Upper lobe of left lung (tissue), 6 donors: ENCODE measurements at regions not wholly inside any gene's neighbourhood (a gene's known extent, or its start where the extent isn't known, plus 50 kb on each side); places are given as distances from the start of the nearest gene placed in this dataset.

Experiments used
- ATAC-seq, 2 donors: fragments of 200-7000 bp; cut with Tn5 transposase; one replicate each; pipeline ENCODE4 v1.9.1; 2022; ENCODE audit warnings: mild to moderate bottlenecking in 2 of 2, moderate library complexity in 2 of 2; ENCODE audit not compliant: low FRiP score in 2 of 2
- DNase-seq, 2 donors: peaks; one replicate each; pipeline ENCODE4 v3.0.0-alpha.2; 2019 to 2020
- H3K27ac ChIP-seq, 4 donors: fragments of 200-600 bp; sonication (generic); one replicate each; pipeline ENCODE4 v1.5.1; 2016 to 2019
- H3K27me3 ChIP-seq, 4 donors: fragments of 200-600 bp; sonication (generic); one replicate each; pipeline ENCODE4 v1.5.1; 2017 to 2019
- H3K36me3 ChIP-seq, 4 donors: fragments of 200-600 bp; sonication (generic); one replicate each; pipeline ENCODE4 v1.5.1; 2016 to 2019
- H3K4me1 ChIP-seq, 4 donors: fragments of 200-600 bp; sonication (generic); one replicate each; pipeline ENCODE4 v1.5.1; 2018 to 2019
- H3K4me3 ChIP-seq, 4 donors: fragments of 200-600 bp; sonication (generic); one replicate each; pipeline ENCODE4 v1.5.1; 2017 to 2019; ENCODE audit warnings: mild to moderate bottlenecking in 2 of 4, moderate library complexity in 1 of 4
- H3K9me3 ChIP-seq, 4 donors: fragments of 200-600 bp; sonication (generic); one replicate each; pipeline ENCODE4 v1.5.1; 2018 to 2019
- EP300 ChIP-seq, 4 donors: sonication (generic); formaldehyde crosslinking; IDR thresholded peaks; one replicate each; pipeline ENCODE4 v1.5.1; 2017; ENCODE audit warnings: antibody characterized with exemption in 4 of 4, control low read depth in 2 of 4
- POLR2A ChIP-seq, 4 donors: fragments of 450-650 bp; IDR thresholded peaks; one replicate each; pipeline ENCODE4 v1.5.1; 2016 to 2017; ENCODE audit warnings: antibody characterized with exemption in 4 of 4, mild to moderate bottlenecking in 2 of 4
- POLR2AphosphoS5 ChIP-seq, 2 donors: sonication (generic); formaldehyde crosslinking; IDR thresholded peaks; one replicate each; pipeline ENCODE4 v1.5.1; 2017; ENCODE audit warnings: antibody characterized with exemption in 2 of 2
- WGBS, 2 donors: methylation state at CpG; one replicate each; pipeline ENCODE4 v1.1.5; 2017 to 2018; 5-methylcytosine and 5-hydroxymethylcytosine counted together
- TF ChIP-seq, protein P1 (sequence below), 6 experiments: fragments of 450-650 bp in 4 of 6; fragments of 200-600 bp in 2 of 6; sonication (generic) in 2 of 6; IDR thresholded peaks; one replicate each; pipeline ENCODE4 v1.5.1; 2016 to 2019; ENCODE audit warnings: antibody characterized with exemption in 6 of 6
- donor health status: DM: no; HTN: no; CAD: no; lungs with moderate emphysema.
- donor health status: DM: no; HTN: yes; CAD: no; lungs with severe emphysema.

DNA sequence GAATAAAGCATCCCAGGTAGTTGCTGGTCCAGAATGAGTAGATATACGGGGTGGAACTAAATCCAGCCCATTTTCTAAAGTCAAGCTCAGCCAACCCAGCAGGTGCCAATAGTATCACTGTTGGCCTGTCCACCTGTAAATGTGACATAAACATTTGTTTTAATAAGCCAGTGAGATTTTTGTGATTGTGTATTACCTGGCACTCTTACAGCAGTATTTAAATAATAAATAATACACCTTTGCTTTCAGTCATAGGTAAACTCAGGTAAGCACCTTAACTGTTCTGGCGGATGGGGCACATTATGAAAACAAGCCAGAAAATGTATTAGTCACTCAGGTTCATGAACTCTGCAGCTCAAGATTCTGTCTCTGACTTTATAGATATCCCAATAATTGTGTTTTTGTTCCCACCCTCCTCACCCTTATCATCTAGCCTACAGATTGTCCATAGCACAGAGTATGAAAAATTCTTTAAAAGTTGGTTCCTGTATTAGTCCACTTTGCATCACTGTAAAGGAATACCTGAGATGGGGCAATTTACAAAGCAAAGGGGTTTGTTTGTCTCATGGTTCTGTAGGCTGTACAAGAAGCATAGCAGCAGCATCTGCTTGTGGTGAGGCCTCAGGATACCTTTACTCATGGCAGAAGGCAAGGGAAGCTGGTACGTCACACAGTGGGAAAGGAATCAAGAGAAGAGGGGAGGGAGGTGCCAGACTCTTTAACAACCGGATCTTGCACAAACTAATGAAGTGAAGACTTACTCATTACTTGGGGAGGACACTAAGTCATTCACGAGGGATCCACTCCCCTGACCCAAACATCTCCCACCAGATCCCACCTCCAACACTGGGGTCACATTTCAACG is 73.0 kb upstream of the CYRIA start:
- Histone ChIP-seq H3K27ac (no peak overlapping the region), H3K4me3 (no peak overlapping the region), H3K9me3 (no peaks in the 10 kb centered on the region), H3K27me3 (no peaks in the 10 kb centered on the region), H3K36me3 (no peaks in the 10 kb centered on the region), H3K4me1 (peaks cover 0 to 3% (median 0%) of the 10 kb centered on the region in 4 donors)
- TF ChIP-seq, protein P1, sequence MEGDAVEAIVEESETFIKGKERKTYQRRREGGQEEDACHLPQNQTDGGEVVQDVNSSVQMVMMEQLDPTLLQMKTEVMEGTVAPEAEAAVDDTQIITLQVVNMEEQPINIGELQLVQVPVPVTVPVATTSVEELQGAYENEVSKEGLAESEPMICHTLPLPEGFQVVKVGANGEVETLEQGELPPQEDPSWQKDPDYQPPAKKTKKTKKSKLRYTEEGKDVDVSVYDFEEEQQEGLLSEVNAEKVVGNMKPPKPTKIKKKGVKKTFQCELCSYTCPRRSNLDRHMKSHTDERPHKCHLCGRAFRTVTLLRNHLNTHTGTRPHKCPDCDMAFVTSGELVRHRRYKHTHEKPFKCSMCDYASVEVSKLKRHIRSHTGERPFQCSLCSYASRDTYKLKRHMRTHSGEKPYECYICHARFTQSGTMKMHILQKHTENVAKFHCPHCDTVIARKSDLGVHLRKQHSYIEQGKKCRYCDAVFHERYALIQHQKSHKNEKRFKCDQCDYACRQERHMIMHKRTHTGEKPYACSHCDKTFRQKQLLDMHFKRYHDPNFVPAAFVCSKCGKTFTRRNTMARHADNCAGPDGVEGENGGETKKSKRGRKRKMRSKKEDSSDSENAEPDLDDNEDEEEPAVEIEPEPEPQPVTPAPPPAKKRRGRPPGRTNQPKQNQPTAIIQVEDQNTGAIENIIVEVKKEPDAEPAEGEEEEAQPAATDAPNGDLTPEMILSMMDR (IDR thresholded peaks at IDR 0.05), result no peak
- no peak for TF ChIP-seq POLR2AphosphoS5 (IDR thresholded peaks at IDR 0.05)
- no peak for TF ChIP-seq EP300 (IDR thresholded peaks at IDR 0.05)
- TF ChIP-seq POLR2A (IDR thresholded peaks at IDR 0.05), result no peak
- no peak for DNase-seq
- 64 to 83% methylated on average over 6 of the region's 6 CpGs for WGBS, 2 donors
- no peak for ATAC-seq

DNA sequence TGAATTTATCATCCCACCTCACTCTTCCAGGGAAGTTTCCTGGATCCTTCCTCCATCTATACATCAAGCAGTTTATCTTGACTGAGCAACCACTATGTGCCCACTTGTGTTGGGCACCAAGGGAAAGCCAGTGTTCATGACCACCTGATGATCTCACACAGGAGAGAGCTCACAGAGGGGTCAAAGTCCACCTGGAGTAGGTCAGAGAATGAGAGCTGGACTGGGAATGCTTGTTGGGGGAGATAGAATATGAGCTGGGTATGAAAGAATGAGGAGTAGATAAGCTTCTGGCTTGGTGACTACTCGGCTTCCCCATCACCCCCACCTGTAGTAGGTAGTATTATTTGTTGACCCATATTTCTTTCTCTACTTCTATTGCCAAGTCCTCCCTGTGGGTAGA is 72.2 kb upstream of the CYRIA start:
- ATAC-seq (no peak), DNase-seq (no peak)
- 75 to 94% methylated on average over 1 of the region's 1 CpG for WGBS, 2 donors

GRCh38 chr2:16736633-16737032 is 71.0 kb upstream of the CYRIA start:
- no peak for DNase-seq
- TF ChIP-seq, protein P1 (IDR thresholded peaks at IDR 0.05), result no peak
- TF ChIP-seq EP300 (IDR thresholded peaks at IDR 0.05), result no peak
- TF ChIP-seq POLR2A (IDR thresholded peaks at IDR 0.05), result no peak
- TF ChIP-seq POLR2AphosphoS5 (IDR thresholded peaks at IDR 0.05), result no peak
- Histone ChIP-seq H3K27ac (no peak overlapping the region), H3K4me3 (no peak overlapping the region), H3K36me3 (no peaks in the 10 kb centered on the region), H3K4me1 (peaks cover 0 to 3% (median 0%) of the 10 kb centered on the region in 4 donors), H3K27me3 (no peaks in the 10 kb centered on the region), H3K9me3 (no peaks in the 10 kb centered on the region)
- WGBS, 2 donors, result 90 to 95% methylated on average over 2 of the region's 2 CpGs
- ATAC-seq, result no peak

More for the DNA sequence above, 72.2 kb upstream of the CYRIA start:
- Histone ChIP-seq H3K27ac (no peak overlapping the region), H3K4me1 (peaks cover 0 to 3% (median 0%) of the 10 kb centered on the region in 4 donors), H3K9me3 (no peaks in the 10 kb centered on the region), H3K36me3 (no peaks in the 10 kb centered on the region), H3K27me3 (no peaks in the 10 kb centered on the region), H3K4me3 (no peak overlapping the region)
- TF ChIP-seq POLR2AphosphoS5 (IDR thresholded peaks at IDR 0.05), result no peak
- TF ChIP-seq, protein P1 (IDR thresholded peaks at IDR 0.05), result no peak
- TF ChIP-seq POLR2A (IDR thresholded peaks at IDR 0.05), result no peak
- no peak for TF ChIP-seq EP300 (IDR thresholded peaks at IDR 0.05)

DNA sequence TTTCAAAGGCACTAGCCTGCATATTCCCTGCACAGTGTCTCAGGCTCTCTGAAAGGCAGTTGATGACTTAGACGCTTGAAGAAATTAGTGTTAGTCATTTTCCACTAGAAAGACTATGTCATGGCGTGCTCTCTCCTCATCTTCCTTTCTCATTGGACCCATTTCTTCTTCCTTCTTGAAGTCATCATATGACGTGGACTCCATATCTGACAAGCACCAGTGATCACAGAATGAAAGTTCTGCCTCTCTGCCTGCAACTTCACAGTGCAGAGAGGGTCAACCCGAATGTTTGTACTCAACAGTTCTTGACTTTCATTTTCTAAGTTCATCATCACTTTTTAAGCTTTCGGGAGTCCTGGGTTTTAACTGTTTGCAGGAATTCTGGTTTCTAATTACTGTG is 63.7 kb upstream of the CYRIA start:
- 80 to 87% methylated on average over 5 of the region's 5 CpGs for WGBS, 2 donors

More for the DNA sequence above, 63.7 kb upstream of the CYRIA start:
- TF ChIP-seq POLR2AphosphoS5 (IDR thresholded peaks at IDR 0.05), result no peak
- no peak for TF ChIP-seq EP300 (IDR thresholded peaks at IDR 0.05)
- TF ChIP-seq, protein P1 (IDR thresholded peaks at IDR 0.05), result no peak
- no peak for TF ChIP-seq POLR2A (IDR thresholded peaks at IDR 0.05)
- DNase-seq (no peak), ATAC-seq (no peak)
- no peak overlapping the region for H3K4me3 ChIP-seq
- no peaks in the 10 kb centered on the region for H3K36me3 ChIP-seq
- no peak overlapping the region for H3K27ac ChIP-seq
- H3K4me1 ChIP-seq, result no peaks in the 10 kb centered on the region
- H3K27me3 ChIP-seq, result no peaks in the 10 kb centered on the region
- no peaks in the 10 kb centered on the region for H3K9me3 ChIP-seq
